K562 (cell line): ENCODE measurements at regions not wholly inside any gene's neighbourhood (a gene's known extent, or its start where the extent isn't known, plus 50 kb on each side); places are given as distances from the start of the nearest gene placed in this dataset.
A peak's percentile ranks its signal among the peaks of the same experiment; 100 is the strongest.

Experiments used
- ARID1B ChIP-seq: fragments of 450-650 bp; IDR thresholded peaks from 2 replicates; pipeline ENCODE4 v1.6.1; 2016; ENCODE audit warnings: antibody characterized with exemption, mild to moderate bottlenecking, inconsistent platforms
- BHLHE40 ChIP-seq: IDR thresholded peaks from 2 replicates; pipeline ENCODE4 v1.6.1; 2011; ENCODE audit warnings: low read length, improper control_type of control experiment
- CHCHD3 ChIP-seq: fragments of 250-450 bp; sonication (Bioruptor Pico); IDR thresholded peaks from 2 replicates; pipeline ENCODE4 v2.1.2; 2022; ENCODE audit warnings: mild to moderate bottlenecking
- COPS2 ChIP-seq: fragments of 450-650 bp; conservative IDR thresholded peaks from 2 replicates; pipeline ENCODE4 v1.6.1; 2016; ENCODE audit warnings: mild to moderate bottlenecking, moderate library complexity
- FOSL1 ChIP-seq: fragments of 200-800 bp; sonication (Bioruptor generic); conservative IDR thresholded peaks from 2 replicates; pipeline ENCODE4 v1.6.1; 2016; ENCODE audit warnings: missing genetic modification characterization, missing compliant biosample characterization
- KLF6 ChIP-seq: fragments of 250-450 bp; sonication (Bioruptor Pico); IDR thresholded peaks from 2 replicates; pipeline ENCODE4 v1.4.0; 2020; ENCODE audit warnings: mild to moderate bottlenecking, moderate library complexity, borderline replicate concordance
- U2AF2 ChIP-seq: fragments of 200-400 bp; formaldehyde crosslinking; optimal IDR thresholded peaks from 2 replicates; pipeline ENCODE3; 2017; ENCODE audit warnings: low read depth, mild to moderate bottlenecking, low read length
- ZNF699 ChIP-seq: fragments of 250-450 bp; sonication (Bioruptor Pico); IDR thresholded peaks from 2 replicates; pipeline ENCODE4 v1.8.0; 2021; ENCODE audit warnings: mild to moderate bottlenecking, moderate library complexity; ENCODE audit not compliant: insufficient replicate concordance
- TF ChIP-seq, protein P1 (sequence below), 2 experiments: fragments of 450-650 bp; IDR thresholded peaks; 2 replicates each; pipeline ENCODE4 v1.6.1; 2018; ENCODE audit warnings: mild to moderate bottlenecking in 2 of 2, low read depth in 1 of 2; ENCODE audit not compliant: partially characterized antibody in 2 of 2
- TF ChIP-seq, protein P2 (sequence below): fragments of 250-450 bp; sonication (Bioruptor Pico); IDR thresholded peaks from 2 replicates; pipeline ENCODE4 v1.4.0; 2020; ENCODE audit warnings: mild to moderate bottlenecking, moderate library complexity, borderline replicate concordance
- TF ChIP-seq, protein P3 (sequence below): fragments of 450-650 bp; IDR thresholded peaks from 2 replicates; pipeline ENCODE4 v1.6.1; 2016
- TF ChIP-seq, protein P4 (sequence below): fragments of 250-450 bp; sonication (Bioruptor Pico); IDR thresholded peaks from 2 replicates; pipeline ENCODE4 v1.4.0; 2020; ENCODE audit warnings: mild to moderate bottlenecking
- TF ChIP-seq, protein P5 (sequence below), 3 experiments: IDR thresholded peaks in 2 of 3; conservative IDR thresholded peaks in 1 of 3; 2 replicates each; pipeline ENCODE4 v1.5.1; 2011 to 2012; ENCODE audit warnings: low read length in 3 of 3, mild to moderate bottlenecking in 3 of 3, control low read depth in 2 of 3, improper control_type of control experiment in 1 of 3, inconsistent platforms in 1 of 3, low read depth in 1 of 3, mixed read lengths in 1 of 3, moderate library complexity in 1 of 3; ENCODE audit not compliant: insufficient read depth in 2 of 3

DNA sequence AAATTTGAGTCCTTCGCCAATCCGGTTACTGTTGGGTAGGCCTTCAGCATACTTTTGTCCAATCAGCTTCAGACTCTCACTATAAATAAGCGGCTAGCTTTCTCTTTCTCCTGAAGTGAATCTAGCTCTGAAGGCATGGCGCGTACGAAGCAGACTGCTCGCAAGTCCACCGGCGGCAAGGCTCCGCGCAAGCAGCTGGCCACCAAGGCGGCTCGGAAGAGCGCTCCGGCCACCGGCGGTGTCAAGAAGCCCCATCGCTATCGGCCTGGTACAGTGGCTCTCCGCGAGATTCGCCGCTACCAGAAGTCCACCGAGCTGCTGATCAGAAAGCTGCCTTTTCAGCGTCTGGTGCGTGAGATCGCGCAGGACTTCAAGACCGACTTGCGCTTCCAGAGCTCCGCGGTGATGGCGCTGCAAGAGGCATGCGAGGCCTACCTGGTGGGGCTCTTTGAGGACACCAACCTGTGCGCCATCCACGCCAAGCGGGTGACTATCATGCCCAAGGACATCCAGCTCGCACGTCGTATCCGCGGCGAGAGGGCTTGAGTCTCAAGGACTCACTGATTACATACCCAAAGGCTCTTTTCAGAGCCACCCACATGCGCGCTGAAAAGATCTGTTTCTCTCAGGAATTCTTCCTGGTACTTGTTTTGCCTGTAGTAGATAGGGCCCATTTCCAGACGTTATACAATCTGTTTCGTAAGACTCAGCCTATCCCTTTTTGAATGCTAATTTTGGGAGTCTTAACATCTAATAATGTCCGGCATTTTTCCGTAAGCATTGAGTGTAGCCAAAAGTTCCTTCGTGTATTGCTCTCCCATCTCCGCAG is 102.0 kb downstream of the OR2B2 start (continued):
- TF ChIP-seq, protein P1, sequence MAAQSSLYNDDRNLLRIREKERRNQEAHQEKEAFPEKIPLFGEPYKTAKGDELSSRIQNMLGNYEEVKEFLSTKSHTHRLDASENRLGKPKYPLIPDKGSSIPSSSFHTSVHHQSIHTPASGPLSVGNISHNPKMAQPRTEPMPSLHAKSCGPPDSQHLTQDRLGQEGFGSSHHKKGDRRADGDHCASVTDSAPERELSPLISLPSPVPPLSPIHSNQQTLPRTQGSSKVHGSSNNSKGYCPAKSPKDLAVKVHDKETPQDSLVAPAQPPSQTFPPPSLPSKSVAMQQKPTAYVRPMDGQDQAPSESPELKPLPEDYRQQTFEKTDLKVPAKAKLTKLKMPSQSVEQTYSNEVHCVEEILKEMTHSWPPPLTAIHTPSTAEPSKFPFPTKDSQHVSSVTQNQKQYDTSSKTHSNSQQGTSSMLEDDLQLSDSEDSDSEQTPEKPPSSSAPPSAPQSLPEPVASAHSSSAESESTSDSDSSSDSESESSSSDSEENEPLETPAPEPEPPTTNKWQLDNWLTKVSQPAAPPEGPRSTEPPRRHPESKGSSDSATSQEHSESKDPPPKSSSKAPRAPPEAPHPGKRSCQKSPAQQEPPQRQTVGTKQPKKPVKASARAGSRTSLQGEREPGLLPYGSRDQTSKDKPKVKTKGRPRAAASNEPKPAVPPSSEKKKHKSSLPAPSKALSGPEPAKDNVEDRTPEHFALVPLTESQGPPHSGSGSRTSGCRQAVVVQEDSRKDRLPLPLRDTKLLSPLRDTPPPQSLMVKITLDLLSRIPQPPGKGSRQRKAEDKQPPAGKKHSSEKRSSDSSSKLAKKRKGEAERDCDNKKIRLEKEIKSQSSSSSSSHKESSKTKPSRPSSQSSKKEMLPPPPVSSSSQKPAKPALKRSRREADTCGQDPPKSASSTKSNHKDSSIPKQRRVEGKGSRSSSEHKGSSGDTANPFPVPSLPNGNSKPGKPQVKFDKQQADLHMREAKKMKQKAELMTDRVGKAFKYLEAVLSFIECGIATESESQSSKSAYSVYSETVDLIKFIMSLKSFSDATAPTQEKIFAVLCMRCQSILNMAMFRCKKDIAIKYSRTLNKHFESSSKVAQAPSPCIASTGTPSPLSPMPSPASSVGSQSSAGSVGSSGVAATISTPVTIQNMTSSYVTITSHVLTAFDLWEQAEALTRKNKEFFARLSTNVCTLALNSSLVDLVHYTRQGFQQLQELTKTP (IDR thresholded peaks at IDR 0.05; ENCODE audit: low read depth in 1 of 2, partially characterized antibody in 2 of 2): peak; percentile 86 to 97
- TF ChIP-seq, protein P2, sequence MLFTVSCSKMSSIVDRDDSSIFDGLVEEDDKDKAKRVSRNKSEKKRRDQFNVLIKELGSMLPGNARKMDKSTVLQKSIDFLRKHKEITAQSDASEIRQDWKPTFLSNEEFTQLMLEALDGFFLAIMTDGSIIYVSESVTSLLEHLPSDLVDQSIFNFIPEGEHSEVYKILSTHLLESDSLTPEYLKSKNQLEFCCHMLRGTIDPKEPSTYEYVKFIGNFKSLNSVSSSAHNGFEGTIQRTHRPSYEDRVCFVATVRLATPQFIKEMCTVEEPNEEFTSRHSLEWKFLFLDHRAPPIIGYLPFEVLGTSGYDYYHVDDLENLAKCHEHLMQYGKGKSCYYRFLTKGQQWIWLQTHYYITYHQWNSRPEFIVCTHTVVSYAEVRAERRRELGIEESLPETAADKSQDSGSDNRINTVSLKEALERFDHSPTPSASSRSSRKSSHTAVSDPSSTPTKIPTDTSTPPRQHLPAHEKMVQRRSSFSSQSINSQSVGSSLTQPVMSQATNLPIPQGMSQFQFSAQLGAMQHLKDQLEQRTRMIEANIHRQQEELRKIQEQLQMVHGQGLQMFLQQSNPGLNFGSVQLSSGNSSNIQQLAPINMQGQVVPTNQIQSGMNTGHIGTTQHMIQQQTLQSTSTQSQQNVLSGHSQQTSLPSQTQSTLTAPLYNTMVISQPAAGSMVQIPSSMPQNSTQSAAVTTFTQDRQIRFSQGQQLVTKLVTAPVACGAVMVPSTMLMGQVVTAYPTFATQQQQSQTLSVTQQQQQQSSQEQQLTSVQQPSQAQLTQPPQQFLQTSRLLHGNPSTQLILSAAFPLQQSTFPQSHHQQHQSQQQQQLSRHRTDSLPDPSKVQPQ (CRISPR knock-in tag): no peak
- TF ChIP-seq BHLHE40 (0 out of 2 replicates have a peak, but pooled peaks have one; percentile 57), CHCHD3 (peak; percentile 96), U2AF2 (no peak), FOSL1 (no peak), ZNF699 (CRISPR knock-in tag) (no peak), COPS2 (no peak), KLF6 (no peak), ARID1B (no peak)
- TF ChIP-seq, protein P3, sequence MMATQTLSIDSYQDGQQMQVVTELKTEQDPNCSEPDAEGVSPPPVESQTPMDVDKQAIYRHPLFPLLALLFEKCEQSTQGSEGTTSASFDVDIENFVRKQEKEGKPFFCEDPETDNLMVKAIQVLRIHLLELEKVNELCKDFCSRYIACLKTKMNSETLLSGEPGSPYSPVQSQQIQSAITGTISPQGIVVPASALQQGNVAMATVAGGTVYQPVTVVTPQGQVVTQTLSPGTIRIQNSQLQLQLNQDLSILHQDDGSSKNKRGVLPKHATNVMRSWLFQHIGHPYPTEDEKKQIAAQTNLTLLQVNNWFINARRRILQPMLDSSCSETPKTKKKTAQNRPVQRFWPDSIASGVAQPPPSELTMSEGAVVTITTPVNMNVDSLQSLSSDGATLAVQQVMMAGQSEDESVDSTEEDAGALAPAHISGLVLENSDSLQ: peak; percentile 82
- TF ChIP-seq, protein P4, sequence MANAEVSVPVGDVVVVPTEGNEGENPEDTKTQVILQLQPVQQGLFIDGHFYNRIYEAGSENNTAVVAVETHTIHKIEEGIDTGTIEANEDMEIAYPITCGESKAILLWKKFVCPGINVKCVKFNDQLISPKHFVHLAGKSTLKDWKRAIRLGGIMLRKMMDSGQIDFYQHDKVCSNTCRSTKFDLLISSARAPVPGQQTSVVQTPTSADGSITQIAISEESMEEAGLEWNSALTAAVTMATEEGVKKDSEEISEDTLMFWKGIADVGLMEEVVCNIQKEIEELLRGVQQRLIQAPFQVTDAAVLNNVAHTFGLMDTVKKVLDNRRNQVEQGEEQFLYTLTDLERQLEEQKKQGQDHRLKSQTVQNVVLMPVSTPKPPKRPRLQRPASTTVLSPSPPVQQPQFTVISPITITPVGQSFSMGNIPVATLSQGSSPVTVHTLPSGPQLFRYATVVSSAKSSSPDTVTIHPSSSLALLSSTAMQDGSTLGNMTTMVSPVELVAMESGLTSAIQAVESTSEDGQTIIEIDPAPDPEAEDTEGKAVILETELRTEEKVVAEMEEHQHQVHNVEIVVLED (CRISPR knock-in tag): peak; percentile 45; the same call in 1 of the 2 replicates
- TF ChIP-seq, protein P5, sequence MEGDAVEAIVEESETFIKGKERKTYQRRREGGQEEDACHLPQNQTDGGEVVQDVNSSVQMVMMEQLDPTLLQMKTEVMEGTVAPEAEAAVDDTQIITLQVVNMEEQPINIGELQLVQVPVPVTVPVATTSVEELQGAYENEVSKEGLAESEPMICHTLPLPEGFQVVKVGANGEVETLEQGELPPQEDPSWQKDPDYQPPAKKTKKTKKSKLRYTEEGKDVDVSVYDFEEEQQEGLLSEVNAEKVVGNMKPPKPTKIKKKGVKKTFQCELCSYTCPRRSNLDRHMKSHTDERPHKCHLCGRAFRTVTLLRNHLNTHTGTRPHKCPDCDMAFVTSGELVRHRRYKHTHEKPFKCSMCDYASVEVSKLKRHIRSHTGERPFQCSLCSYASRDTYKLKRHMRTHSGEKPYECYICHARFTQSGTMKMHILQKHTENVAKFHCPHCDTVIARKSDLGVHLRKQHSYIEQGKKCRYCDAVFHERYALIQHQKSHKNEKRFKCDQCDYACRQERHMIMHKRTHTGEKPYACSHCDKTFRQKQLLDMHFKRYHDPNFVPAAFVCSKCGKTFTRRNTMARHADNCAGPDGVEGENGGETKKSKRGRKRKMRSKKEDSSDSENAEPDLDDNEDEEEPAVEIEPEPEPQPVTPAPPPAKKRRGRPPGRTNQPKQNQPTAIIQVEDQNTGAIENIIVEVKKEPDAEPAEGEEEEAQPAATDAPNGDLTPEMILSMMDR (IDR thresholded peaks at IDR 0.05 in 2 of 3, conservative IDR thresholded peaks at IDR 0.05 in 1 of 3; ENCODE audit: insufficient read depth in 2 of 3, low read depth in 1 of 3, low read length in 3 of 3): peak in 2 of 3 experiments; percentile 25 to 36; a peak in 3 of 6 replicates
